ENCODE measurements at regions not wholly inside any gene's neighbourhood (a gene's known extent, or its start where the extent isn't known, plus 50 kb on each side); places are given as distances from the start of the nearest gene placed in this dataset.

DNA sequence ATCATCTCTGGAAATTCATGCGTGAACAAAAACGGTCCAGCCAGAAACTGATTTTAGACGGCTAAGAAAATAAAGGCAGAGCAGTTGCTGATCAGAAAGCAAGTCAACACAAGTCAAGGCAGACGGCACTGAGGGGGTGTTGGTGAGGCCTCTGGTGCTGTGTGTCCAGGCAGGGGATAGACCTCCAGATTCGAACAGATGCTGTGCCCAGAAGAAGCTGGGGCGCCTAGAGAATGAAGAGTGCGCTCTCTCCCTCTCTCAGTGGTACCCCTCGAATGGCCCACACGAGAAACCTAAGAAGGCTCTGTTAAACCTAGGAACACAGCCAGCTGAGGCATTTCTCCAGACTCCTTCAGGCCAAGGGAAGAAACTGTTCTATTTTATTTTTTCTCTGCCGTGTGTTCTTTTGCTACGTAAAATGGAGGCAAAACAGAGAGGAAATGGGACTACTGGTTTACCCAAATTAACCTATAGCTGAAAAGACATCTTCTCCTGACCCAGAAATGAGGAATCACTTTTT, 178.3 kb downstream of the PMP22 start:
- TF ChIP-seq, protein P1, sequence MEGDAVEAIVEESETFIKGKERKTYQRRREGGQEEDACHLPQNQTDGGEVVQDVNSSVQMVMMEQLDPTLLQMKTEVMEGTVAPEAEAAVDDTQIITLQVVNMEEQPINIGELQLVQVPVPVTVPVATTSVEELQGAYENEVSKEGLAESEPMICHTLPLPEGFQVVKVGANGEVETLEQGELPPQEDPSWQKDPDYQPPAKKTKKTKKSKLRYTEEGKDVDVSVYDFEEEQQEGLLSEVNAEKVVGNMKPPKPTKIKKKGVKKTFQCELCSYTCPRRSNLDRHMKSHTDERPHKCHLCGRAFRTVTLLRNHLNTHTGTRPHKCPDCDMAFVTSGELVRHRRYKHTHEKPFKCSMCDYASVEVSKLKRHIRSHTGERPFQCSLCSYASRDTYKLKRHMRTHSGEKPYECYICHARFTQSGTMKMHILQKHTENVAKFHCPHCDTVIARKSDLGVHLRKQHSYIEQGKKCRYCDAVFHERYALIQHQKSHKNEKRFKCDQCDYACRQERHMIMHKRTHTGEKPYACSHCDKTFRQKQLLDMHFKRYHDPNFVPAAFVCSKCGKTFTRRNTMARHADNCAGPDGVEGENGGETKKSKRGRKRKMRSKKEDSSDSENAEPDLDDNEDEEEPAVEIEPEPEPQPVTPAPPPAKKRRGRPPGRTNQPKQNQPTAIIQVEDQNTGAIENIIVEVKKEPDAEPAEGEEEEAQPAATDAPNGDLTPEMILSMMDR (IDR thresholded peaks at IDR 0.05; ENCODE audit: low read depth, low read length, missing control alignments) = no peak
- DNase-seq (ENCODE audit: low read depth) = no peak
- no peak overlapping the region for H3K4me3 ChIP-seq (ENCODE audit: low read depth, low read length)

DNA sequence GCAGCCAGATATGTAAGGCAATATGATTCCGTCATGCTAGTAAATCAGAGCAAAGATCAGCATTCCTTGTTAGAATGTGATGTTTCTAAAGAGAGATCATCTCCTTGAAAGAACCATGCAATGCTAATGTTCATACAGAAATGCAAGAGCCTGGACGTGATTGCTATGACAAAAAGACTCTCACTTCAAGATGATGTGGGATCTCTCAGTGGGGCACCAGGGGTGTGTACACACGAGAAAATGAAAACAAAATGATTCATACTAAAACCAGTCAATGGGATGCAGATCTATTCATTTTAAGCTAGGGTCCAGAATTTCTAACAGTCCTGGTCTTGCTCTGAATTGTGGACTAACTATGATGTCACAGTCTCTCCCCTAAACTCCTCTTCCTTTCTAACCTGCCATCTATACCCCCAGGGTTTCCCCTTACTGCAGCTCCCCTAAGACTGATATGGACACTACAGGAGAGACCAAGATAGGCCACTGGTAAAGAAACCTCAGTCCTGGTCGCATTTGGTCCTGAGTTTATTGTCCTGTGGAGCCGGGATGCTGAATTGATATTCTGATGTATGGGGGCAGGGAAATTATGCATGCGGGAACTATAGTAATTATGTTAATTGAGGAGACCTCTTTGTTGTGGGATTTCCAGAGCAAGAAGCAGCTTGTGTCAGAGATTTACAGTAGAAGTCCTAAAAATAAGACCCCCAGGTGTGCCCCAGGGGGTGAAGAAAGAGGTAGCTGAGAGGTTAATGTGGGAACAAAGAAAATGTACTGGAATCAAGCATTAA, 179.0 kb downstream of the PMP22 start:
- DNase-seq (ENCODE audit: low read depth) = no peak
- TF ChIP-seq, protein P1 (IDR thresholded peaks at IDR 0.05; ENCODE audit: low read depth, low read length, missing control alignments) = no peak
- no peak overlapping the region for H3K4me3 ChIP-seq (ENCODE audit: low read depth, low read length)

DNA sequence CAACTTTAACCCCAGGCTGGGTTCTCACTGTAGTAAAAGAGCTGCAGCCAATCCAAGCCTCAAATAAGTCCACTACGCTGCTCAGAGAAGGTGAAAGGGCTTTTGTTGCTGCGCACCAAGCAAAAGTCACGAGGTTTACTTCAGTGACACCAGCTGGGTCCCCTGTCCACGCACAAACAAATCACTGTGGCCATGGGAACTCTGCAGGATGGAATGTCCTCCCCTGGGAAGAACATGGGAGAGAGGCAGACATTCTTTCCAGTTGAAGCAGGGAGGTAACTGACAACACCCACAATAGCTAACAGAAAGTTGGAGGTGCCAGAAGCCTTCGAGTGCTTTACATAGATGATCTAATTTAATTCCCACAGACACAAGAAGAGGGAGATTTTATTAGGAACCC, 181.9 kb downstream of the PMP22 start:
- TF ChIP-seq, protein P1 (IDR thresholded peaks at IDR 0.05; ENCODE audit: low read depth, low read length, missing control alignments) = no peak
- H3K4me3 ChIP-seq (ENCODE audit: low read depth, low read length) = no peak overlapping the region
- DNase-seq (ENCODE audit: low read depth) = no peak

DNA sequence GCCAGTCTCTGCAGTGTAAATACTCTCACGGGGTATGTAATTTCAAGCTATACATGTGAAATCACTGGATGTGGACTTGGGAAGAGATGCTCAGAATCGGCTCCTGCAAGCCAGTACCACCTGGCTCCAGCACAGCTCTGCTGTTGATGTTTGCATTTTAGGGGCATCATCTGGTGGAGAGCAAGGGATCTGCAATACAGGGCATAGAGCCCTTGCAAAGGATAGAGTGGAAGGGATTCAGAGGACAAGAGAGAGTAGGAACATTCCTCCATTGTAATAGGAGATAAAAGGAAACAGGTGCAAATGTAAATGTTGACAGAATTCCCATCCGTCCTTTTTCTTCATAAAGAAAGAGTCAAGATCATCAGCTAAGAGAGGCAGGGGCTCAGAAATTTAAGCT, 184.1 kb downstream of the PMP22 start:
- H3K4me3 ChIP-seq (ENCODE audit: low read depth, low read length) = no peak overlapping the region
- DNase-seq (ENCODE audit: low read depth) = no peak
- TF ChIP-seq, protein P1 (IDR thresholded peaks at IDR 0.05; ENCODE audit: low read depth, low read length, missing control alignments) = no peak

DNA sequence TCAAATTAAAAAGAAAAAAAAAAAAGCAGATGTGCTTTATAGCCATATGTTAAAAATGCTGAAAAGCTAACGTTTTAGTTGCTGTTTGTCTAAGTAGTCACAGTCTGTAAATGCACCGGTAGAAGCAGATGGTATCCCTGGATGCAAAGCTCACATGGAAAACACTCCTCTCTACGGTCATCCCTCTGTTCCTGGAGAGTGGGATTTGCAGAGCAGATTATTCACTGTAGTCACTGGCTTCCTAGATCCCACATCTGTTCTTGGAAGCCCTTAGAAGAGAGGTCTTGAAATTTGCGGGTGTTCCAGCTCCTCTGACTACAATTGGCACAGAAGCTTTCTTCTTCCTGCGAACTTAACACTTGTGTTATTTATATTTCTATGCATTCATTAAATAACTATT, 186.6 kb downstream of the PMP22 start:
- TF ChIP-seq, protein P1 (IDR thresholded peaks at IDR 0.05; ENCODE audit: low read depth, low read length, missing control alignments) = no peak
- DNase-seq (ENCODE audit: low read depth) = no peak
- no peak overlapping the region for H3K4me3 ChIP-seq (ENCODE audit: low read depth, low read length)

DNA sequence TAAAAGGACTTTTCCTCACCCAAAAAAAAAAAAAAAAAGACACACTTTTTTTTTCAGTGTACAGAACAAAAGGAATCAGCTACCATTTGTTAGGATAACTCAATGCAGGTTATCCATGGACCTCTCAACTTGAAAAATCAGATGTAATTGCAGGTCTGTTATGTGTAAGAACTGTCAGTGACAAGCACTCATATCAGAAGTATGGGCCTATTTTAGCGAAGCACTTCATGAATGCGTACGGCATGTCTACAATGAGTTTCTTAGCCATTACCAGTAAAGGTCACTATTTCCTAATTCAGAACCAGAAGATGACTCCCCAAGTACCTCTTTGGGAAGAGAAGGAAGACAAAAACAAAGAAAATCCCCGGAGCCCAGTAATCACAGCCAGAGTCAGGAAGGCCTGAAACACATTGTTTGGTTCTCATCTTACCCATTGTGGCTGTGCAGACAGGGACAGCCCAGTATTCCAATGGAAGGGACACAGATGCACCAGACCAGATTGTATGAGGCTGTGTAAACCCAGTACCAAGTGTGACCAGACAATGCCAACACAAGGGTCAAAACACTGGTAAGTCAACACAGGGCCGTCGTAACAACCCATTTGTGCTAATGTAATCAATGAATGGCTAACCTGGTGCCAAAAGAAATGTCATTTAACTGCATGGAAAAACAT, 188.0 kb downstream of the PMP22 start:
- no peak overlapping the region for H3K4me3 ChIP-seq (ENCODE audit: low read depth, low read length)
- TF ChIP-seq, protein P1 (IDR thresholded peaks at IDR 0.05; ENCODE audit: low read depth, low read length, missing control alignments) = no peak
- no peak for DNase-seq (ENCODE audit: low read depth)

All from GM12864 (cell line).